ENCODE measurements at regions not wholly inside any gene's neighbourhood (a gene's known extent, or its start where the extent isn't known, plus 50 kb on each side); places are given as distances from the start of the nearest gene placed in this dataset.
"Not testable (repeated sequence)": the region's sequence is repeated elsewhere in the genome, so short reads cannot be mapped to it uniquely, and the experiment has no call there.

GRCh38 chr4:101669832-101670188, 120.7 kb upstream of the BANK1 start:
- no peak for DNase-seq

DNA sequence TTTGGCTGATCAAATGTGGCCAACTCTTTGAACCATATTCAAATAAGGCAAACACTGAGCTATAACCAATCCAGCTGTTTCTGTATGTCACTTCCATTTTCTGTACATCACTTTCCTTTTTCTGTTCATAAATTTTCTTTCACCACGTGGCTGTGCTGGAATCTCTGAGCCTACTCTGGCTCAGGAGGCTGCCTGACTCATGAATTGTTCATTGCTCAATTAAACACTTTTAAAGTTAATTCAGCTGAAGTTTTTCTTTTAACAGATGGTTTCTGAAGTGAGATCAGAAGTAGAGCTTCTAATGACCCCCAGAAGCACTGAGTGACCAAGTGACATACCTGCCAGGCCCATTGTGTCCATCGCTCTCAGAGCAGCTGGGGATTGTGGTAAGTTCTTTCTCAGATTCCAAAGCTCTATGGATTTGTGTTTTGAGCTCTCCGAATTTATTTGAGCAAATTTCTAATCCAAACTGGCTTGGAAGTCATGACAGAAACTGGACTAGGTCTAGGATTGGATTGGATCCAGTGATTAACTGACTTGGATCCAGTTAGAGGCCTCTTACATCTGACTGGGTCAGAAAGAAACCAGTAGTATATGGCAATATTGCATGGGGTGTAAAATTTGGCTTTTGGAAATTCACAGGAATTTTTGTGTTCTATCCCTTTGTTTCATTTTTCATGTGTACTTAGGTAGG, 121.2 kb upstream of the BANK1 start:
- DNase-seq: no peak

GRCh38 chr4:101667348-101667747, 123.2 kb upstream of the BANK1 start:
- no peak for DNase-seq

GRCh38 chr4:101660607-101661006, 129.9 kb upstream of the BANK1 start:
- no peak for DNase-seq

GRCh38 chr4:101655857-101656256, 134.7 kb upstream of the BANK1 start:
- no peak for DNase-seq

DNA sequence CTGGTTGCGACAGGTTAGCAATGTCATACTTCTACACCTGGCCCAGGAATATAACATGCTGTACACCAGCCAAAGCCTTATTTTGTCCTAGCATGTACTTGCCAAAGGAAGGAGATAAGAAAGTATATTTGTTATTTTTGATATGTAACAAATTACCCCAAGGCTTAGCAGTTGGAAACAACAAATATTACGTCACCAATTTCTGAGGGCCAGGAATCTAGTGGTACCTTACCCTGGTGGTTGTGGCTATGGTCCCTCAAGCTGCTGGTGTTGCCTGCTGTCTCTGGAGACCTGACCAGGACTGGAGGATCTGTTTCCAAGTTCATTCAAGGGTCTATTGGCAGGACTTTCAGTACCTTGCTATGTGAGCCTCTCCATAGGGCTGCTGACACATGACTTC, 135.5 kb upstream of the BANK1 start:
- no peak for DNase-seq

- DNase-seq: no peak
Measured at GRCh38 chr4:101651778-101652177, 138.8 kb upstream of the BANK1 start.

DNA sequence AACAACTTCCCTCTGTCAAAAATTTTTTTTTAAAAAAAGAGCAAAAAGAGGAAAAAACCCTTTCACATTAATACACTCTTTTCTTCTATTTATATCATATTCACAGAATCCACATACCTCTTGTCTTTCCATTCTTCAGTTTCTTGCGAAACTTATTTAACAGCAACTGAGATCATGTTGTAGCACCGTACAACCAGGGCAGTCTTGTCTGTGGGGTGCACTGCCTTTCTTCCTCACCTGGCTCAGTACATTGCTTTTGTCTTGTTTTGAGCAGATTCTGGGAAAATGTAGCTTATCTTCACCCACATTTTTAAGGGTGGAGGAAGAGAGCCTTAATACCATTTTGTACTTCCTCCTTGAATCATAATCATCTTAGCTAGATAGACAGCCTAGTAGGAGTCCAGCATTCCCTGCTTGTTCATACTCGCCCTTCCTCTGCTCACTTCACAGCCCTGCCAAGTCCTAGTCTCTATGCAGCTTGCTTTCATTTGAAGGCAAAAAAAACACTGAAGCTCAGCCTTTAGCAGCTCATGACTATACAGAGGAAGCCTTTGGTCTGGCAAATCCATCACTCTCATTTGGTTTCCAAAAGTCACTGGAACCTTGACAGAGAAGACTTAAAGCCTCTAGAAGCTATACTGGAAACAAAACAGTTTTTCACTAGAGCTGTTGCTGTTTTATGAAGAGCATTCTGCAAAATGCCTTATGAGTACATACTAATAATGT, 140.6 kb upstream of the BANK1 start:
- no peak for DNase-seq

- no peak for DNase-seq
Measured at GRCh38 chr4:101647710-101648034, 142.9 kb upstream of the BANK1 start.

- no peak for DNase-seq
Measured at GRCh38 chr4:101644516-101644915, 146.0 kb upstream of the BANK1 start.

GRCh38 chr4:101643186-101643837, 147.2 kb upstream of the BANK1 start:
- no peak for DNase-seq

DNA sequence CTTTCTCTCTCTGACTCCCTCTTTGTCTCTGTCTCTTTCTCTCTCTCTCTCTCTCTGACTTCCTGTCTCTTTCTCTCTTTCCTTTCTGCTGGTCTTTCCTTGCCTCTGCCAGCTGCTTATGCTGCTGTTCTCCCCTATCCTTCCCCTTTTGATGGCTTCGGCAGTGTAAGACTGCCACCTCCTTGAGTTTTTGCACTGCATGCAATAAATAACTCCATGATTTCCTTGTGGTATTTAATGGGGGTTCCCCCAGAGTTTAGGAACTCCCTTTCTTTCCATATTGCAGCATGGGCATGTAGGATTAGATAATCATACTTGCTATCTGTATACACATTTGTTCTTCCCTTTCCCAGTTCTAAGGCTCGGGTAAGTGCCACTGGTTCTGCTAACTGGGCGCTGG, 157.8 kb upstream of the BANK1 start:
- not testable (repeated sequence) for DNase-seq

DNA sequence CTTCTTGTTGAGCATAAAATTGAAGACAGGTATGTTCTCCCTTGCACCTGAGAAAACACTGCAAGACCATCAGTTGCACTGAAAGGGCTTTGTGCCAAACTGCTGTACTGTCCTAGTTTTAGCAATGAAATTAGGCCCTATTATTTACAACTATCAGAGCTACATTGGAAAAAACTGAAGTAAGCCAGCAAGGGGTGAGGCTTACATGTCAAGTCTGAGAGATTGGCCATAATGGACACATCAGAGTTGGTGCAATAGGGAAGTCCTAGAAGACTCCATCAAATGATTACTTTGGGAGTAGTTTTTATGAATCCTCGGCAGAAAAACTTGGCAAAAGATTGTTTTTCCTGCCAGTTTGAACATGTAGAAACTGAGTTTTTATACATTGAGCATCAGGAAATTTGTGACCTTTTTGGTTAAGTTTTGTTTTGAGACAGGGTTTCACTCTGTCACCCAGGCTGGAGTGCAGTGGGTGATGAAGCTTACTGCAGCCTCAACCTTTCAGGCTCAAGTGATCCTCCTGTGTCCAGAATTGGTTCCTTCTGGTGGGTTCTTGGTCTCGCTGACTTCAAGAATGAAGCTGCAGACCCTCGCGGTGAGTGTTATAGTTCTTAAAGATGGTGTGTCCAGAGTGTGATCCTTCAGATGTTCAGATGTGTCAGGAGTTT, 160.1 kb upstream of the BANK1 start:
- no peak for DNase-seq

DNA sequence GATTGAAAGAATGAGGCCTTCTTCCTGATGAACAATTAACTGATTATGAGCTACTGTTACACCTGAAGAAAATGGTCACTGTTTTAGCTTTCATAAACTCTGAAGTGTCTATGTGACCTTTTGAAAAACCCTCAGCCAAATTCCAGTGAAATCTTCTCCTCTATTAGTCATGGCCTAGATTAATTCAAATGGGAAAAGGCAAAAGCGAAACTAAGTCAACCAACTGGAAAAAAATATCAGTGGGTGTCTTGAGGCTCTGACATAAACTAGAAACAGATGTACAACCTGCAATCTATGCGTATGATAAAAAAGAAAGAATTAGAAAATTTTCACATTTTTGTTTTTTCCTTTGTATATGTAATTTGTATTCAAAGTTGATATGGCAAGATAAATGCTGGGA, 169.4 kb upstream of the BANK1 start:
- DNase-seq: no peak

DNA sequence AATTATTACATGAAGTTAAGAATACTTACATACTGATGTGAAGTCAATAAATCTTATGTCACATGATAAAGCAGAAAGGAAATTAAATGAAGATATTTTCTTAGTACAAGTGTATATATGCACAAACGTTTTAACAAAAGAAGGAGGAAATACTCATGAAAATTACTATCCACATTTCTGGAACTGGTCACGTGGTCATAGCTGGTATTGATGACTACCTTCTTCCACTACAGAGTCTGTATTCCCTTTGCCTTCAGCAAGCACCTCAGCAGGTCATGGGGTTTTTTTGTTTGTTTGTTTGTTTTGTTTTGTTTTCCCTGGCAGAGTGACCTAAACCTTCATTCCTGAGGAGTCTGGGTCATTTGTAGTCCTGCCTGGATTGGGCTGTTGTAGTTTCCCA, 174.9 kb upstream of the BANK1 start:
- DNase-seq: no peak

DNA sequence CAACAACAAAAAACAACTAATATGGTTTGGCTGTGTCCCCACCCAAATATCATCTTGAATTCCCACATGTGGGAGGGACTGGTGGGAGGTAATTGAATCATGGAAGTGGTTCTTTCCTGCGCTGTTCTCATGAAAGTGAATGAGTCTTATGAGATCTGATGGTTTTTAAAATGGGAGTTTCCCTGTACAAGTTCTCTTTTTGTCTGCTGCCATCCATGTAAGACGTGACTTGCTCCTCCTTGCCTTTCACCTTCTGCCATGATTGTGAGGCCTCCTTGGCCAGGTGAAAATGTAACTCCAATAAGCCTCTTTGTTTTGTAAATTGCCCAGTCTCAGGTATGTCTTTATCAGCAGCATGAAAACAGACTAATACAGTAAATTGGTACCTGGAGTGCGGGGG, 183.5 kb upstream of the BANK1 start:
- DNase-seq: not testable (repeated sequence)

DNA sequence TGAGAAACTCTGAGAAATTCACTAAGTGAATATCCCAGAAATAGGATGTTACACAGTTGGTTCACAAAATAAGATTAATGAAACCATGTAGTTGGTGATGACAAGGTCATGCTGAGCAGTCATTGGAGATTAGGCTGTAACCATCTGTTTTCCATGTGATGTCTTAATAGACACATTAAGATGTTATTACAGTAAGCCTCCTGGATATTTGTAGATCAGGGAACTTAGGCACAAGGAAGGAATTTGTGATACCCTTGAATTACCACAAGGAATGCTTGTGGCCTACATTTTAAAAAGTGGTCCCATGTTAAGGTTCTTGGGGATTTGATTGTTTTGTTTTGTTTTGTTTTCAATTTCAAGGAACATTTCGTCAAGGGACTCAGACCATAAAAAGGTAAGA, 185.6 kb upstream of the BANK1 start:
- no peak for DNase-seq

DNA sequence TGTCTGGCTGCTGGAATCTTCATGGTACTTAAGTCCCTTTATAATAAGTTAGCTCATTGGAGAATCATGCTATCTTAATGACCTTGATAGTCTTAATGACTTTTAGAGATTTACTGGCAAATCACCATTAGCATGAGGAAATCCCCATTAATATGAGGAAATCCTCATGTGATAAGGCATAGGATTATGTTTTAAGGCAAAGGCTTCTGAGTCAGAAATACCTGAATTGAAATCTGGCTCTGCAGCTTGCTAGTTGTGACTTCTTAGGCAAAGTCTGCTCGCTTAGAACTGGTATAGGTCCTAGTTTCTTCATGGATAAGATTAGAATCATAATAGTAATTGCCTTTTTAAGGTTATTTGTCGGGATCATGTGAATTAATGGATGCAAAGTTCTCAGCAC, 190.2 kb upstream of the BANK1 start:
- no peak for DNase-seq

GRCh38 chr4:101599620-101600019, 190.9 kb upstream of the BANK1 start:
- DNase-seq: no peak

GRCh38 chr4:101596781-101597552, 193.6 kb upstream of the BANK1 start:
- DNase-seq: no peak

DNA sequence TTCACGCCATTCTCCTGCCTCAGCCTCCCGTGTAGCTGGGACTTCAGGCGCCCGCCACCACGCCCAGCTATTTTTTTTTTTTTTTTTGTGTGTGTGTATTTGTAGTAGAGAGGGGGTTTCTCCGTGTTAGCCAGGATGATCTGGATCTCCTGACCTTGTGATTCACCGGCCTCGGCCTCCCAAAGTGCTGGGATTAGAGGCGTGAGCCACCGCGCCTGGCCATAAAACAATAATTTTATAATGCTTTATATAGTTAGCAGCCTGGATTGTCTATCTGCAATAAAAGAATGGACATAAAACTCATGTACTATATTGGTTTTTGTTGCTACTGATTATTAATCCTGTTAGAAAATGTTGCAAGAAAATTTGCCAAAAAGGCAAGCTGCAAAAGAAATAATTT, 195.9 kb upstream of the BANK1 start:
- DNase-seq: no peak

GRCh38 chr4:101593666-101594065, 196.9 kb upstream of the BANK1 start:
- DNase-seq: no peak

- DNase-seq: no peak
Measured at GRCh38 chr4:101584306-101584705, 206.2 kb upstream of the BANK1 start.
